GM12878 (cell line): ENCODE measurements at regions not wholly inside any gene's neighbourhood (a gene's known extent, or its start where the extent isn't known, plus 50 kb on each side); places are given as distances from the start of the nearest gene placed in this dataset.

Source experiments
- ATAC-seq: fragments of 200-7000 bp; cut with Tn5 transposase; 3 replicates; pipeline ENCODE4 v1.9.1; 2020; ENCODE audit warnings: mild to moderate bottlenecking, moderate library complexity
- BruUV-seq: library from RNA; stranded (reverse); fragments of 400-500 nt; replicated peaks from 2 replicates; lab custom pipeline; 2021; lab: Mats Ljungman, UMichigan
- CTCF ChIA-PET: fragments of 300-600 bp; sonication (Branson Sonifier 250); formaldehyde crosslinking; extraction: SDS; loops from one replicate; lab custom pipeline; 2021; ENCODE audit warnings: inconsistent platforms; lab: Yijun Ruan, JAX
- POLR2A ChIA-PET: fragments of 350-600 bp; formaldehyde crosslinking; extraction: SDS; loops from one replicate; lab custom pipeline; 2021; ENCODE audit warnings: inconsistent platforms; lab: Charles Lee
- RAD21 ChIA-PET: fragments of 300-600 bp; sonication (Branson Sonifier 250); formaldehyde crosslinking; loops from one replicate; lab custom pipeline; 2023; ENCODE audit warnings: antibody characterized with exemption; ENCODE audit not compliant: unreplicated experiment; lab: Charles Lee
- SMC1A ChIA-PET: fragments of 300-600 bp; sonication (Branson Sonifier 250); formaldehyde crosslinking; loops from one replicate; lab custom pipeline; 2023; ENCODE audit not compliant: unreplicated experiment, uncharacterized antibody; lab: Charles Lee
- DNase-seq: peaks from one replicate; pipeline ENCODE4 v3.0.0-alpha.2; 2011; ENCODE audit warnings: low read depth, low spot score
- FAIRE-seq: peaks from 3 replicates; lab custom pipeline; 2011; peaks lifted over from hg19 to GRCh38; lab: Jason Lieb, UNC
- H2AFZ ChIP-seq: 2 replicates; pipeline ENCODE4 v1.6.0; 2011; ENCODE audit warnings: low read depth, low read length, control low read depth; ENCODE audit not compliant: control insufficient read depth
- H3K27ac ChIP-seq: 2 replicates; pipeline ENCODE4 v1.5.1; 2011; ENCODE audit warnings: control low read depth; ENCODE audit not compliant: control insufficient read depth, insufficient read depth
- H3K27me3 ChIP-seq, 2 experiments: replicated peaks in 1 of 2; 2 replicates each; pipeline versions ENCODE4 v1.6.0 to v1.6.1; 2011; ENCODE audit warnings: low read length in 1 of 2; ENCODE audit not compliant: control insufficient read depth in 2 of 2, insufficient read depth in 2 of 2
- H3K36me3 ChIP-seq, 2 experiments: 2 replicates each; pipeline ENCODE4 v1.5.1; 2011; ENCODE audit warnings: low read length in 1 of 2; ENCODE audit not compliant: control insufficient read depth in 2 of 2, insufficient read depth in 2 of 2
- H3K4me1 ChIP-seq: 2 replicates; pipeline ENCODE4 v1.6.1; 2011; ENCODE audit warnings: mild to moderate bottlenecking, low read length, moderate library complexity, mixed read lengths; ENCODE audit not compliant: control insufficient read depth, insufficient read depth
- H3K4me2 ChIP-seq: 2 replicates; pipeline ENCODE4 v1.6.0; 2011; ENCODE audit warnings: control low read depth; ENCODE audit not compliant: control insufficient read depth, insufficient read depth
- H3K4me3 ChIP-seq: fragments of 200-600 bp; sonication (generic); 2 replicates; pipeline ENCODE4 v1.5.1; 2016
- H3K79me2 ChIP-seq: 2 replicates; pipeline ENCODE4 v1.6.0; 2011; ENCODE audit warnings: low read length; ENCODE audit not compliant: control insufficient read depth, insufficient read depth
- H3K9ac ChIP-seq: 2 replicates; pipeline ENCODE4 v1.8.0; 2011; ENCODE audit warnings: low read length, control low read depth, mixed read lengths; ENCODE audit not compliant: control insufficient read depth, insufficient read depth
- H3K9me3 ChIP-seq: replicated peaks from 3 replicates; pipeline ENCODE4 v1.5.1; 2011; ENCODE audit warnings: mild to moderate bottlenecking, low read length; ENCODE audit not compliant: control insufficient read depth, insufficient read depth
- H4K20me1 ChIP-seq: 2 replicates; pipeline ENCODE4 v1.6.0; 2011; ENCODE audit not compliant: control insufficient read depth, insufficient read depth
- CHD1 ChIP-seq: IDR thresholded peaks from 2 replicates; pipeline ENCODE4 v1.6.1; 2012; ENCODE audit warnings: low read depth, low read length, improper control_type of control experiment
- KAT2A ChIP-seq: conservative IDR thresholded peaks from 2 replicates; pipeline ENCODE4 v1.6.1; 2011; ENCODE audit warnings: low read depth, low read length; ENCODE audit not compliant: control insufficient read depth
- RAD51 ChIP-seq: fragments of 450-650 bp; IDR thresholded peaks from 2 replicates; pipeline ENCODE4 v1.6.1; 2016; ENCODE audit warnings: moderate library complexity, mild to moderate bottlenecking, inconsistent platforms
- ZNF207 ChIP-seq: fragments of 450-650 bp; IDR thresholded peaks from 2 replicates; pipeline ENCODE4 v1.6.1; 2014; ENCODE audit warnings: antibody characterized with exemption, mild to moderate bottlenecking, borderline replicate concordance
- ZNF217 ChIP-seq: fragments of 450-650 bp; IDR thresholded peaks from 2 replicates; pipeline ENCODE4 v1.6.1; 2017; ENCODE audit warnings: antibody characterized with exemption, mild to moderate bottlenecking
- WGBS: methylation state at CpG from one replicate; pipeline ENCODE4 v1.1.6; 2016; ENCODE audit warnings: low lambda C conversion rate; ENCODE audit not compliant: insufficient replicate concordance, insufficient coverage; ENCODE audit errors: missing lambda C conversion rate; 5-methylcytosine and 5-hydroxymethylcytosine counted together
- in situ Hi-C: fragments of 300-500 bp; cut with MboI; formaldehyde crosslinking; loops from 9 replicates; pipeline ENCODE4 v1.14.3; 2018; ENCODE audit warnings: mixed read lengths
- intact Hi-C: fragments of 100-400 bp; cut with micrococcal nuclease; formaldehyde crosslinking; loops from one replicate; pipeline ENCODE4 v1.14.2; 2022; ENCODE audit not compliant: unreplicated experiment
- TF ChIP-seq, protein P1 (sequence below): fragments of 450-650 bp; IDR thresholded peaks from 2 replicates; pipeline ENCODE4 v1.6.1; 2016; ENCODE audit warnings: mild to moderate bottlenecking, moderate library complexity, borderline replicate concordance
- TF ChIP-seq, protein P2 (sequence below): IDR thresholded peaks from 2 replicates; pipeline ENCODE4 v1.6.1; 2011; ENCODE audit warnings: low read depth, low read length, improper control_type of control experiment, borderline replicate concordance

DNA sequence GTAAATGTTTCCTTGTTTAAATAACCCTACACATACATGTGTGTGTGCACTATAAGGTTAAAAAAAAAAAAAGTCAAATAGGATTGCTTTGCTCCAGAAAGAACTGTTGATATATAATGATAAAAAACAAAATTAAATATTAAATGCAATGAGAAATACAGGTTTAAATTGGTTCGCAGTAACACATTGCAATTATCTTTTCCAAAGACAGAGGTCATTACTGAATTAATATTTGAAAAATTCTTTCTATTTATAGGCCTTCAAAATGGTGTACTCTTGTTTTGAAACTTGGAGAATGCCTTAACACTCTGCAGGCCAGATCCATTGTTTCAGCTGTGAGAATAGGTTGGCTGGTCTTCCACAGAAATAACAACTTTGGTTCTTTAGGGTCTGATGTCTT is 319.0 kb upstream of the NUDT12 start:
- no peak overlapping the region for H3K4me3 ChIP-seq
- FAIRE-seq: no peak
- H3K27ac ChIP-seq: no peak overlapping the region
- no peaks in the 10 kb centered on the region for H3K36me3 ChIP-seq
- TF ChIP-seq KAT2A: no peak
- H3K9me3 ChIP-seq: no peaks in the 10 kb centered on the region
- no peak overlapping the region for H3K4me2 ChIP-seq
- BruUV-seq: no TSS peak
- no peaks in the 10 kb centered on the region for H3K4me1 ChIP-seq
- H2AFZ ChIP-seq: no peak overlapping the region
- ChIA-PET POLR2A (no interaction called here), CTCF (interaction anchor here (0.6 to 2.5 kb wide), 4 partner anchors 52 to 297 kb away, joined by 3 to 11 read pairs (median 6); no protein-coding TSS in a partner anchor), RAD21 (interaction anchor here (0.7 to 2.5 kb wide), 4 partner anchors 38 to 296 kb away, joined by 3 to 8 read pairs (median 3); no protein-coding TSS in a partner anchor), SMC1A (interaction anchor here (0.8 to 1.8 kb wide), 6 partner anchors 10 to 297 kb away, joined by 3 to 5 read pairs (median 4); no protein-coding TSS in a partner anchor)
- in situ Hi-C loops: no loop called here
- WGBS: 43% methylated on average over 1 of the region's 1 CpG
- no peaks in the 10 kb centered on the region for H4K20me1 ChIP-seq
- H3K9ac ChIP-seq: no peak overlapping the region
- 0 out of 4 replicates have a peak, but pooled peaks cover 0 to 2% of the 10 kb centered on the region in 2 experiments for H3K27me3 ChIP-seq
- no peaks in the 10 kb centered on the region for H3K79me2 ChIP-seq
- intact Hi-C loops: no loop called here
- no peak for ATAC-seq
- no peak for DNase-seq

DNA sequence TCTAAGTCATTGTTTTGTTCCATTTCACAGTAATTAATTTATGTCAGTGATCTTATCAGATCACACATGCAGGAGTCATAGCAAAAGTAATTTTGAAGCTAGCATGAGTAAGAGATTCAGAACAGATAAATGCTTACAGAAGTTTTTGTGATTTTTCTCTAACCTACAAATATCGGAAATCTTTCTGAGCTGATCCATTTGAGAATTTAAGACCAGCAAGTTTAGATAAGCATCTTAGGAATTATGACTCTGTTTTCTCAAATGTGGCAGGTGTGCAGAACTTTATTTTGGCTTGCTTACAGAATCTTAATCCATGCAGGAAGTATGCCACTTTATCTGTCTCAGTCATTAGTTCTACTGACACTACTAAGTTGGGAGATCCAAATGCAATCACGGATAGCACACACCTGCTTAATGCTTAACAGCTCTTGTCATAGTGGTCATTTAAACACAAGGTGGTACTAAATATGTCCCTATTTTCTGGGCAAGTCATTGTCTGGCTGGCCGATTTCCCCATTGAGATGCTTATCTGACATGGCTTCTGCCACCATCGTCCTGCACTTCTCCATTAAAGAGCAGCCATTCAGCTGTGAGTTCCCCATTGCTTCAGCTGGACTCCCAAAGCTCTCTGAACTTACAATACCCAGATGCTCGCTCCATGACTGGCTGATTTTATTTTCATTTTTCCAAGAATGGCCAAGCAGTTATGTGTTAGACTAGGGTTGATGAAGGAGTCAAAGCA is 305.4 kb upstream of the NUDT12 start:
- Histone ChIP-seq H3K36me3 (no peaks in the 10 kb centered on the region), H3K4me2 (no peak overlapping the region), H3K4me3 (no peak overlapping the region), H3K9me3 (no peaks in the 10 kb centered on the region), H3K79me2 (no peaks in the 10 kb centered on the region), H3K27ac (no peak overlapping the region), H3K27me3 (no peaks in the 10 kb centered on the region), H3K4me1 (no peaks in the 10 kb centered on the region), H3K9ac (no peak overlapping the region), H4K20me1 (no peaks in the 10 kb centered on the region), H2AFZ (no peak overlapping the region)
- no peak for ATAC-seq
- intact Hi-C loops (no loop called here), in situ Hi-C loops (no loop called here)
- no peak for FAIRE-seq
- ChIA-PET SMC1A (interaction anchor here (0.8 to 1.7 kb wide), 6 partner anchors 9 to 138 kb away, joined by 3 to 5 read pairs (median 3); no protein-coding TSS in a partner anchor), POLR2A (interaction anchor here (0.5 to 0.6 kb wide), 2 partner anchors 71 to 1856 kb away, joined by 3 to 4 read pairs; no protein-coding TSS in a partner anchor), RAD21 (interaction anchor here (0.6 to 1.1 kb wide), 4 partner anchors 15 to 653 kb away, joined by 3 to 5 read pairs (median 3); no protein-coding TSS in a partner anchor), CTCF (interaction anchor here (0.6 to 1.5 kb wide), 5 partner anchors 19 to 311 kb away, joined by 3 to 4 read pairs (median 3); no protein-coding TSS in a partner anchor)
- DNase-seq: no peak
- 21% methylated on average over 5 of the region's 5 CpGs for WGBS
- BruUV-seq: no TSS peak
- TF ChIP-seq, protein P1, sequence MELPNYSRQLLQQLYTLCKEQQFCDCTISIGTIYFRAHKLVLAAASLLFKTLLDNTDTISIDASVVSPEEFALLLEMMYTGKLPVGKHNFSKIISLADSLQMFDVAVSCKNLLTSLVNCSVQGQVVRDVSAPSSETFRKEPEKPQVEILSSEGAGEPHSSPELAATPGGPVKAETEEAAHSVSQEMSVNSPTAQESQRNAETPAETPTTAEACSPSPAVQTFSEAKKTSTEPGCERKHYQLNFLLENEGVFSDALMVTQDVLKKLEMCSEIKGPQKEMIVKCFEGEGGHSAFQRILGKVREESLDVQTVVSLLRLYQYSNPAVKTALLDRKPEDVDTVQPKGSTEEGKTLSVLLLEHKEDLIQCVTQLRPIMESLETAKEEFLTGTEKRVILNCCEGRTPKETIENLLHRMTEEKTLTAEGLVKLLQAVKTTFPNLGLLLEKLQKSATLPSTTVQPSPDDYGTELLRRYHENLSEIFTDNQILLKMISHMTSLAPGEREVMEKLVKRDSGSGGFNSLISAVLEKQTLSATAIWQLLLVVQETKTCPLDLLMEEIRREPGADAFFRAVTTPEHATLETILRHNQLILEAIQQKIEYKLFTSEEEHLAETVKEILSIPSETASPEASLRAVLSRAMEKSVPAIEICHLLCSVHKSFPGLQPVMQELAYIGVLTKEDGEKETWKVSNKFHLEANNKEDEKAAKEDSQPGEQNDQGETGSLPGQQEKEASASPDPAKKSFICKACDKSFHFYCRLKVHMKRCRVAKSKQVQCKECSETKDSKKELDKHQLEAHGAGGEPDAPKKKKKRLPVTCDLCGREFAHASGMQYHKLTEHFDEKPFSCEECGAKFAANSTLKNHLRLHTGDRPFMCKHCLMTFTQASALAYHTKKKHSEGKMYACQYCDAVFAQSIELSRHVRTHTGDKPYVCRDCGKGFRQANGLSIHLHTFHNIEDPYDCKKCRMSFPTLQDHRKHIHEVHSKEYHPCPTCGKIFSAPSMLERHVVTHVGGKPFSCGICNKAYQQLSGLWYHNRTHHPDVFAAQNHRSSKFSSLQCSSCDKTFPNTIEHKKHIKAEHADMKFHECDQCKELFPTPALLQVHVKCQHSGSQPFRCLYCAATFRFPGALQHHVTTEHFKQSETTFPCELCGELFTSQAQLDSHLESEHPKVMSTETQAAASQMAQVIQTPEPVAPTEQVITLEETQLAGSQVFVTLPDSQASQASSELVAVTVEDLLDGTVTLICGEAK: no peak
- TF ChIP-seq RAD51 (no peak), ZNF207 (no peak), ZNF217 (no peak), KAT2A (no peak), CHD1 (no peak)
- TF ChIP-seq, protein P2, sequence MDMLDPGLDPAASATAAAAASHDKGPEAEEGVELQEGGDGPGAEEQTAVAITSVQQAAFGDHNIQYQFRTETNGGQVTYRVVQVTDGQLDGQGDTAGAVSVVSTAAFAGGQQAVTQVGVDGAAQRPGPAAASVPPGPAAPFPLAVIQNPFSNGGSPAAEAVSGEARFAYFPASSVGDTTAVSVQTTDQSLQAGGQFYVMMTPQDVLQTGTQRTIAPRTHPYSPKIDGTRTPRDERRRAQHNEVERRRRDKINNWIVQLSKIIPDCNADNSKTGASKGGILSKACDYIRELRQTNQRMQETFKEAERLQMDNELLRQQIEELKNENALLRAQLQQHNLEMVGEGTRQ: no peak
